T-helper 17 cell (primary cell): ENCODE measurements at regions not wholly inside any gene's neighbourhood (a gene's known extent, or its start where the extent isn't known, plus 50 kb on each side); places are given as distances from the start of the nearest gene placed in this dataset.
"Not testable (repeated sequence)": the region's sequence is repeated elsewhere in the genome, so short reads cannot be mapped to it uniquely, and the experiment has no call there.

ENCODE experiments used
- ATAC-seq: fragments of 150-1000 bp; cut with Tn5 transposase; 2 replicates; pipeline ENCODE4 v1.10.0; 2021; ENCODE audit warnings: mild to moderate bottlenecking, moderate library complexity
- DNase-seq, 3 donors: peaks; one replicate each; pipeline versions ENCODE4 v3.0.0 to v3.0.0-alpha.2; 2020 to 2021
- H3K9me3 ChIP-seq: one replicate; pipeline ENCODE4 v1.7.0; 2013; ENCODE audit warnings: low read length, mild to moderate bottlenecking; ENCODE audit not compliant: control insufficient read depth, poor library complexity, severe bottlenecking
- H3K27ac Mint-ChIP-seq: one replicate; pipeline ENCODE4 v1.8.0; 2022; ENCODE audit warnings: mild to moderate bottlenecking, moderate library complexity, mixed read lengths
- H3K27me3 Mint-ChIP-seq: one replicate; pipeline ENCODE4 v1.8.0; 2022; ENCODE audit warnings: mixed read lengths
- H3K36me3 Mint-ChIP-seq: one replicate; pipeline ENCODE4 v1.8.0; 2022; ENCODE audit warnings: low read depth, mixed read lengths
- H3K4me1 Mint-ChIP-seq: one replicate; pipeline ENCODE4 v1.8.0; 2022; ENCODE audit warnings: mild to moderate bottlenecking, mixed read lengths
- H3K4me3 Mint-ChIP-seq: one replicate; pipeline ENCODE4 v1.8.0; 2022; ENCODE audit warnings: mild to moderate bottlenecking, moderate library complexity, mixed read lengths

DNA sequence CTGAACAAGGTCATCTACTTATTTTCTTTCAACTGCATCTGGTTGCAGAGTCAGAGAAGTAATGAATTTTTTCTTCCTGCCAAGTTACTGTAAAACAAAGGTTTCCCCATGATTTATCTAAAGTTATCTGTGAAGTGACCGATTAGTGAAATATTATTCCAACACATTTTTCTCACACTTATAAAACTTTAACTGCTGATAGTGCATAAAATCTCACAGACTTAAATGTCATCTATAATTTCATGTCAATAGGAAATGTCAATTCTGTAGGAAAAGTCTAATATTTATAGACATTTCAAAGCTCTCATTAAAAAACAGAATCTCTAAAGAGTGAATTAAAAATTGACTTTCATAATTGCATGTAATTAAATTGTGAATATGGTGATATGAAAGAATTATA is 397.2 kb downstream of the SLITRK1 start:
- no peaks in the 10 kb centered on the region for H3K9me3 ChIP-seq
- Mint-ChIP-seq H3K27me3 (no peaks in the 10 kb centered on the region), H3K36me3 (no peaks in the 10 kb centered on the region), H3K4me3 (no peak overlapping the region), H3K4me1 (no peaks in the 10 kb centered on the region), H3K27ac (no peak overlapping the region)
- ATAC-seq (no peak), DNase-seq (no peak)

DNA sequence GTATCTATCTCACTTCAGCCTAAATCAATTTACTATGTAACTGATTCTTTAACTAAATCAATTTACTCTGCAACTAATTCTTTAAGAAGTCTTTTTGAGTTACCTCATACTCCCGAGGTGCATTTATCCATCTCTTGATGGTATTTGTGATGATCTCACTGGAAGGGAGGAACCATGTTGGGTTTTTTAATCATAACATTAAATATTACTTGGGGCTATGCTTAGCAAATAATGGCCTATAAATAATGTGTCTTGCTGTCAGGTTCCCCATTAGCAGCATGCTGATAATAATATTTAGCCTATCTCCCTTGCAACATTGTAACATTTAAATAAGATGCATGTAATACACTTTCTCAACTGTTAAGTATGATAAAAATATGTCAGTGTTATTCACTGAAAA is 411.3 kb downstream of the SLITRK1 start:
- Mint-ChIP-seq H3K4me3 (no peak overlapping the region), H3K27ac (no peak overlapping the region), H3K36me3 (no peaks in the 10 kb centered on the region), H3K4me1 (peaks cover 2% of the 10 kb centered on the region), H3K27me3 (no peaks in the 10 kb centered on the region)
- H3K9me3 ChIP-seq, result no peaks in the 10 kb centered on the region
- no peak for ATAC-seq
- DNase-seq, result no peak

DNA sequence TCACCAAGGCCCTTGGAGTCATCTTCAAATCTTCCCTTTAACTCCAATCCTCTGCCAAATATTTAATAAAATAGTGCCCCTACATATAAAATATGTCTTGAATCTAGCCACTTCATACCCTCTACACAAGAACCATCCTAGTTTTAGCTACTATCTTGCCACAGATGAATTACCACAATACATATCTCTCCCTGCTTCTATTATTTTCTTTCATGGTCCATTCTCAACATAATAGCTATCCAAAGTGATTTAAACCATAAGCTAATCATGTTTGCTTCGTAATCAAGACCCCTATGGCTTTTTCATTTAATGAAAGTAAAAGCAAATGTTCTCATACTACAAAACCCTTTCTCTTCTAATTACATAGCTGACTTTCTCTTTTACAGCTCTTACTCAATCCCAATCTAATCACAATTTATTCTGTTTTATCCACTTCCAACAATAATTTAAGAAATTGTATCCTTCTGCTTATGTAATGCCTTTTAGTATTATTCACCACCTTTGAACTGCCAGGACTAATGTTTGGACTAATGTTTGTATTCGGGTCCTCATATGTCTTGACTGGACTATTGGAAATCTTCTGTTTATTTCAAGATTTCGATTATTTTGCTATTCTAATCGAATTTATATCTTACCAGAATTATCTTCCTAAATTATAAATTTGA is 412.0 kb downstream of the SLITRK1 start:
- H3K4me3 Mint-ChIP-seq, result no peak overlapping the region
- H3K27ac Mint-ChIP-seq, result no peak overlapping the region
- H3K9me3 ChIP-seq, result no peaks in the 10 kb centered on the region
- no peaks in the 10 kb centered on the region for H3K36me3 Mint-ChIP-seq
- peaks cover 2% of the 10 kb centered on the region for H3K4me1 Mint-ChIP-seq
- no peak for DNase-seq
- no peaks in the 10 kb centered on the region for H3K27me3 Mint-ChIP-seq
- no peak for ATAC-seq

DNA sequence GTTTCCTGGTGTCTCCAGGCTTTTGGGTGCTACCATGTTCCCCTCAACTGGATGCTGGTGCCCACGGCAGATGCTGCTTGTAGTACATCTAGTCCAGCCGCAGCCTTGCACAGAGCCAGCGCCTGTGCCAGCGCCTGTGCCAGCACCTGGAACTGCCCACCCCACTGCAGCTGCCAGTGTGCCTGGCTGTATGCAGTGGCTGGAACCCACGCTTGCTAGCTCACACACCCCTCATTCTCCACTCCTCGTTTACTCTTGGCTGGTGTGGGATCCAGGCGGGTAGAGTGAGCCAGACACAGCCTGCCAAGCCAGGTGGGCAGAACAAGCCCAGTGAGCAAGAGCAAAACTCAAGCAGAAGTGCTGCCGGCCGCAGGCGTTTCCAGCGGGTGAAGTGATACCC is 428.6 kb downstream of the SLITRK1 start:
- no peak overlapping the region for H3K4me3 Mint-ChIP-seq
- no peaks in the 10 kb centered on the region for H3K36me3 Mint-ChIP-seq
- ATAC-seq (no peak), DNase-seq (no peak)
- no peaks in the 10 kb centered on the region for H3K9me3 ChIP-seq
- no peaks in the 10 kb centered on the region for H3K4me1 Mint-ChIP-seq
- H3K27ac Mint-ChIP-seq, result no peak overlapping the region
- H3K27me3 Mint-ChIP-seq, result no peaks in the 10 kb centered on the region

DNA sequence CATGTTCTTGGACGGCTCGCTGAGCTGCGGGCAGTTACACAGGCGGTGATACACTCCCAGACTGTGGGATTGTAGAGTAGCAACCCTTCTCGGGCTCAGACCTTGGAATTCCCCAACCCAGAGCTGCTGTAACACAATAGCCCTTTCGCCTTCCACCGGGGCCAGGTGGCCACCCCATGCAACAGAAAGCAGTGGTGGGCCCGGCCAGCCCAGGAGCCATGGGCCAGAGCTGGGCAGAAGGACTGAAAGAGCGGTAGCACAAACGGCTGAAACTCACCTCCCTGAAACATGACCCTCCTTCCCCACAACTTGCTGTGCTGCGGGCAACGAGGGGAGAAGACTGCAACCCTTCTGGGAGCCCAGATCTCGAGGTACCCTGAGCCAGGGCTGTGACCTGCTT is 429.0 kb downstream of the SLITRK1 start:
- H3K4me1 Mint-ChIP-seq, result no peaks in the 10 kb centered on the region
- no peak for DNase-seq
- no peaks in the 10 kb centered on the region for H3K27me3 Mint-ChIP-seq
- H3K36me3 Mint-ChIP-seq, result no peaks in the 10 kb centered on the region
- H3K27ac Mint-ChIP-seq, result no peak overlapping the region
- no peak for ATAC-seq
- no peaks in the 10 kb centered on the region for H3K9me3 ChIP-seq
- H3K4me3 Mint-ChIP-seq, result no peak overlapping the region

DNA sequence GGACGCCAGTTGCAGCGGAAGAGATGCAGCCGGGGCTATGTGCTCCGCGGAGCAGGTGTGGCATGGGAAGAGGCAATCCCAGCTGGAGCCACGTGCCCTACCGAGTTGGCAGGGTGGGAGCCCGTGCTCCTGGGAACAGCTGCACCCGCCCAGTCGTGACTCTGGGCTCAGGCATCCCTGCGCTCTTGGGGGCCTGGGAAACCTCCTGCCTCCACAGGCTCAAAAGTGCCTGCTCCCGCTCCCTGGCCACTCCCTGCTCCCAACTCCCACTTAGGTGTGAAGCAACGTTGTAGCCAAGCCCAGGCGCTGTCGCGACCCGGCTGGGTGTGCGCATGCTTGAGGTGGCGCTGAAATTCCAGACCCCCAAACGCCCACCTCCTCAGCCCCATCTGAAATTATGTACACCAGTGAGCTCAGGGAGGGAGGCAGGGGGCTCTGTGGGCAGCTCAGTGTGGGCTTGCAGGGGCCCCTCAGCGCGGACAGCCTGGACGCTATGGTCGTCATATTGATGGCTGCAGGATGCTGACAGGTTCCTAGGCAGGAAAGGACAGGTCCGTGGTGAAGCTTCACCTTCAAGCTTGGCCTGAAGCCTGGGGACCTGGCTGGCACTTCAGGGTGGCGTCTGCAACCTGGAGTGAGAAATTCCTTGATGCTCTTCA is 429.9 kb downstream of the SLITRK1 start:
- ATAC-seq, result no peak
- no peaks in the 10 kb centered on the region for H3K36me3 Mint-ChIP-seq
- H3K9me3 ChIP-seq, result no peaks in the 10 kb centered on the region
- no peak for DNase-seq
- no peak overlapping the region for H3K4me3 Mint-ChIP-seq
- H3K27me3 Mint-ChIP-seq, result no peaks in the 10 kb centered on the region
- H3K4me1 Mint-ChIP-seq, result no peaks in the 10 kb centered on the region
- no peak overlapping the region for H3K27ac Mint-ChIP-seq

GRCh38 chr13:83450591-83450990 is 431.7 kb downstream of the SLITRK1 start:
- ATAC-seq (no peak), DNase-seq (no peak)
- Mint-ChIP-seq H3K27ac (no peak overlapping the region), H3K4me1 (no peaks in the 10 kb centered on the region), H3K4me3 (no peak overlapping the region), H3K27me3 (no peaks in the 10 kb centered on the region), H3K36me3 (no peaks in the 10 kb centered on the region)
- no peaks in the 10 kb centered on the region for H3K9me3 ChIP-seq

DNA sequence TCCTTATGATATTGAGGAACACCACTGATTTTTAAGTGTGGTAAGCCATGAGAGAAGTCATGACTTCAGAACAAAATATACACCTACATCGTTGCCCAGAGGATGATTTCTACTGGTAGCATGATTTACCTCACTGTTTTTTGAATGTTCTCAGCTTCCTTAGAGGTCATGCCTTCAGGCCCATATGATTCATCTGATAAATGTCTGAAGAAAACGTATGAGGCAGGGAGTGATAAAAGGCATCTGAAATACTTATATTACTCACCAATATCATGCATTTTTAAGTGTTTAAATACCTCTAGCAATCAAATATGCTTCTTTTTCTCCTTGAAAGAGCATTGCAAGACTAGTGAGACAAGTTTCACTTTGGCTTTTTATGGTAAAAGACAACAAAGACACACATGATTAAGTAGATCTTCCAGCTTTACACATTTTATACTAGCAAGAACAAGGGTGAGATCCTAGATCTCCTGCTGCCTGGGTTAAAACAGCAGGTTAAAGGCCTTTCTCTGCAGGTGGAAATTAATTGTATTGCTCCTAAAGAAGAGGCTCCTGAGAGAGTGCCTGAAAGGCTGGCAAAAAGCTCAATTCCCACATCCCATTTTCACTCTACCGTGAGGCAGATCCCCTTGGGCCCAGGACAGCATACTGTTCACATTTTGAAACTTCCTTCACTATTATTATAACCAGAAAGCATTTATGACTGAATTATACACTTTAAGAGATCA is 432.4 kb downstream of the SLITRK1 start:
- H3K4me3 Mint-ChIP-seq, result no peak overlapping the region
- no peaks in the 10 kb centered on the region for H3K27me3 Mint-ChIP-seq
- H3K4me1 Mint-ChIP-seq, result no peaks in the 10 kb centered on the region
- H3K27ac Mint-ChIP-seq, result no peak overlapping the region
- no peak for ATAC-seq
- H3K9me3 ChIP-seq, result peaks cover 2% of the 10 kb centered on the region
- no peaks in the 10 kb centered on the region for H3K36me3 Mint-ChIP-seq
- no peak for DNase-seq

GRCh38 chr13:83440465-83440864 is 441.8 kb downstream of the SLITRK1 start:
- no peak for ATAC-seq
- H3K9me3 ChIP-seq, result peaks cover 2% of the 10 kb centered on the region
- Mint-ChIP-seq H3K36me3 (no peaks in the 10 kb centered on the region), H3K4me3 (no peak overlapping the region), H3K4me1 (no peaks in the 10 kb centered on the region), H3K27me3 (no peaks in the 10 kb centered on the region), H3K27ac (no peak overlapping the region)
- no peak for DNase-seq

DNA sequence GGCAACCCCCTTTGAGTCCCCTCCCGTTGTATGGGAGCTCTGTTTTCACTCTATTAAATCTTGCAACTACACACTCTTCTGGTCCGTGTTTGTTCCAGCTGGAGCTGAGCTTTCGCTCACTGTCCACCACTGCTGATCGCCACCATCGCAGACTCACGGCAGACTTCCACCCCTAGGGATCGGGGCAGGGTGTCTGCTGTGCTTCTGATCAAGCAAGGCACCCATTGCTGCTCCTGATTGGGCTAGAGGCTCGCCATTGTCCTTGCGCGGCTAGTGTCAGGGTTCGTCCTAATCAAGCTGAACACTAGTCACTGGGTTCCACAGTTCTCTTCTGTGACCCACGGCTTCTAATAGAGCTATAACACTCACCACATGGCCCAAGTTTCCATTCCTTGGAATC is 442.8 kb downstream of the SLITRK1 start:
- H3K27me3 Mint-ChIP-seq, DNase-seq, H3K4me3 Mint-ChIP-seq, ATAC-seq, H3K27ac Mint-ChIP-seq, H3K9me3 ChIP-seq, H3K36me3 Mint-ChIP-seq, H3K4me1 Mint-ChIP-seq: not testable (repeated sequence)

DNA sequence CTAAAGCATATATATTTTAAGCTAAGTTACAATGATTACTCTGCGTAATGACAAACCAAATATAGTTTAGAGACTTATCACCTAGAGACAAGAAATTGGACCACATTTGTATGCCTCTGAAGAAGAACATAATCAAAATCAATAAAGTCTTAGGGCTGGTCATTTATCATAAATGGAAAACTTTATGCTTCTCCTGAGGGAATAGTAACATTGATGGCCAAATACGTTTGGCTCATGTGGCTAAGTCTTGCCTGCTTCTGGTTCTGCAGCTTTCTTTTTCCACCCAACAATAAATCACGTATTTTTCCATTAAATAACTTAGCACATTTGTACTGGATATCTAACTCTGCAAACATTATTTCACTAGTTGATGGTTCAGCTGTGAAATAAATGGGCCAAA is 458.4 kb downstream of the SLITRK1 start:
- Mint-ChIP-seq H3K36me3 (no peaks in the 10 kb centered on the region), H3K4me1 (no peaks in the 10 kb centered on the region), H3K4me3 (no peak overlapping the region), H3K27me3 (no peaks in the 10 kb centered on the region), H3K27ac (no peak overlapping the region)
- no peaks in the 10 kb centered on the region for H3K9me3 ChIP-seq
- ATAC-seq, result no peak
- no peak for DNase-seq

DNA sequence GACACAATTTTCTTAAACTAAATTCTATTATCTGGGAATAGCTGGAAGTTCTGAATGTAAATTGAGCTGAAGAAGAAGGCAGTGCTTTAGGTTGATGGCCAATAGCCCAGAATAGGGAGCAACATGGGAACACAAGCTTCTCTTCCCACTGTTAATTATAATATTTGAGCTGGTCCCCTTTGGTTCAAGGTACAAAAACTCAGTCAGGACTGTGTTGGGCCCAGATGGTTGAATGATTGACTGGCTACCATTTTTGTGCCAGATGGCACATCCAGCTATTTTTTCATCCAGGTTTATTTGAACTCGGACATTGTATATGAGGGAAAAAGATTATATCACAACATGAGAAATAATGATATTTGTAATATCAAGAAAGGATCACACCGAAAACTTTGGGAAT is 458.9 kb downstream of the SLITRK1 start:
- no peaks in the 10 kb centered on the region for H3K36me3 Mint-ChIP-seq
- H3K4me3 Mint-ChIP-seq, result no peak overlapping the region
- ATAC-seq (no peak), DNase-seq (no peak)
- H3K27me3 Mint-ChIP-seq, result no peaks in the 10 kb centered on the region
- no peak overlapping the region for H3K27ac Mint-ChIP-seq
- H3K9me3 ChIP-seq, result no peaks in the 10 kb centered on the region
- no peaks in the 10 kb centered on the region for H3K4me1 Mint-ChIP-seq

- no peaks in the 10 kb centered on the region for H3K9me3 ChIP-seq
- Mint-ChIP-seq H3K27me3 (no peaks in the 10 kb centered on the region), H3K4me1 (no peaks in the 10 kb centered on the region), H3K27ac (no peak overlapping the region), H3K4me3 (no peak overlapping the region), H3K36me3 (no peaks in the 10 kb centered on the region)
- DNase-seq (no peak), ATAC-seq (no peak)
These were observed 467.9 kb downstream of the SLITRK1 start for GRCh38 chr13:83414393-83414792.

- Mint-ChIP-seq H3K4me3 (no peak overlapping the region), H3K36me3 (no peaks in the 10 kb centered on the region), H3K27me3 (no peaks in the 10 kb centered on the region), H3K27ac (no peak overlapping the region), H3K4me1 (no peaks in the 10 kb centered on the region)
- no peak for ATAC-seq
- no peaks in the 10 kb centered on the region for H3K9me3 ChIP-seq
- DNase-seq, result no peak
These were observed 495.7 kb downstream of the SLITRK1 start for GRCh38 chr13:83386609-83387008.
